ENCODE measurements at regions not wholly inside any gene's neighbourhood (a gene's known extent, or its start where the extent isn't known, plus 50 kb on each side); places are given as distances from the start of the nearest gene placed in this dataset.

DNA sequence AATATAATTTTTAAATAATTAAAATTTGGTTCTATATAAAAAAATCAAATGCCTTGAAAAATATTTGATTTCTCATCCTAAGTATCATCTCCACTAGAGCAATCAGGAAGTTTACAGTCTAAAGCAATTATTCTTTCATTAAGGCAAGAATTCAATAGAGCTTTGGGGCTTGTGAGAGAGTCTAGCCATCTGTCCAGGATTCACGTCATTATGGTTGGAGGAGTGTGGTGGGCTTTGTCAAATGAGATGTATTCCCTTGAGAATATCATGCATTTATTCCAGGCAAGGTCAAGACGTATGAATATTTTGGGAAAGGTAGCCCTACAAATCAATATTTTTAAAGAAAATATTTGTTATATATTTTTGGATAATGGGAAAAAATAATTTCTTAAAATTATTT lies 132.4 kb downstream of the ELOVL4 start:
- TF ChIP-seq, protein P1, sequence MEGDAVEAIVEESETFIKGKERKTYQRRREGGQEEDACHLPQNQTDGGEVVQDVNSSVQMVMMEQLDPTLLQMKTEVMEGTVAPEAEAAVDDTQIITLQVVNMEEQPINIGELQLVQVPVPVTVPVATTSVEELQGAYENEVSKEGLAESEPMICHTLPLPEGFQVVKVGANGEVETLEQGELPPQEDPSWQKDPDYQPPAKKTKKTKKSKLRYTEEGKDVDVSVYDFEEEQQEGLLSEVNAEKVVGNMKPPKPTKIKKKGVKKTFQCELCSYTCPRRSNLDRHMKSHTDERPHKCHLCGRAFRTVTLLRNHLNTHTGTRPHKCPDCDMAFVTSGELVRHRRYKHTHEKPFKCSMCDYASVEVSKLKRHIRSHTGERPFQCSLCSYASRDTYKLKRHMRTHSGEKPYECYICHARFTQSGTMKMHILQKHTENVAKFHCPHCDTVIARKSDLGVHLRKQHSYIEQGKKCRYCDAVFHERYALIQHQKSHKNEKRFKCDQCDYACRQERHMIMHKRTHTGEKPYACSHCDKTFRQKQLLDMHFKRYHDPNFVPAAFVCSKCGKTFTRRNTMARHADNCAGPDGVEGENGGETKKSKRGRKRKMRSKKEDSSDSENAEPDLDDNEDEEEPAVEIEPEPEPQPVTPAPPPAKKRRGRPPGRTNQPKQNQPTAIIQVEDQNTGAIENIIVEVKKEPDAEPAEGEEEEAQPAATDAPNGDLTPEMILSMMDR (optimal IDR thresholded peaks at IDR 0.05 in 1 of 3, IDR thresholded peaks at IDR 0.05 in 1 of 3, conservative IDR thresholded peaks at IDR 0.05 in 1 of 3; ENCODE audit: extremely low read depth in 1 of 3, insufficient read depth in 2 of 3, low read length in 3 of 3): no peak
- TF ChIP-seq EZH2 (IDR thresholded peaks at IDR 0.05; ENCODE audit: low read length): no peak

All from keratinocyte (primary cell).